ENCODE measurements at regions not wholly inside any gene's neighbourhood (a gene's known extent, or its start where the extent isn't known, plus 50 kb on each side); places are given as distances from the start of the nearest gene placed in this dataset.

DNA sequence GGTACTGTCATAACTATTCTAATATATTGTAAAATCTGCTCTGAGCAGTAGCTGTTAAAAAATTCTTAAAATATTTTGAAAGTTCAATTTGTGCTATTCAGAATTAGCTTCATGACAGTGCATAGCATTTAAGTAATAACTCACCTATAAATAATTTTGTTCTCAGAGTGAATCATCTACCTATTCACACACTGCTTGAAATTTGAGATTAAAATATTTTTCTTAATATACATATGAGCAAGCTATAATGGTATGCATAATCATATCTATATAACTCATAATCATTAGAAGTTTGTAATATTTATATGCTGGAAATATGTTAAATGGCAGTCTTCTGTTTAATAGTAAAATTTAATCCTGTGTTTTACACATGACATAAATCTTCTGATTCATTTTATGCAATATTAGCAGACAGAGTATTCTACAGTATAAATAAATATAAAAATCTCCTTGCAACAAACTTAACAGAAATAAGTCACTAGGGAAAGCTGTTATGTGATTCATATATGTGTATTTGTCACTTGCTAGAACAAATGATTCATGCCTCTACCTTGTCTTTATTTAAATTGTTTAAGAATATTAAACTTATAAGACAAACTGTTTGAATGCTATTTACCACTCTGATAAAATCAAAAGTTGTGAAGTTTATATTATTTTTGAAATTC is 710.8 kb downstream of the PLOD2 start:
- H4K91ac ChIP-seq (ENCODE audit: insufficient read length, low read depth, low read length) = no peak overlapping the region

More for the DNA sequence above, 710.8 kb downstream of the PLOD2 start:
- no peak overlapping the region for H3K56ac ChIP-seq (ENCODE audit: insufficient read length, low read depth, low read length)
- Mint-ChIP-seq H3K27ac (no peak overlapping the region), H3K4me1 (no peaks in the 10 kb centered on the region), H3K36me3 (ENCODE audit: insufficient read depth in 1 of 3, low read depth in 3 of 3) (no peaks in the 10 kb centered on the region), H3K4me3 (no peak overlapping the region), H3K27me3 (ENCODE audit: low read depth) (no peaks in the 10 kb centered on the region), H3K9me3 (no peaks in the 10 kb centered on the region)
- H3K79me2 ChIP-seq (ENCODE audit: insufficient read depth, low read length) = no peaks in the 10 kb centered on the region
- no peak overlapping the region for H3K14ac ChIP-seq (ENCODE audit: insufficient read depth, low read length)
- no peak overlapping the region for H3K4me2 ChIP-seq (ENCODE audit: insufficient read depth, insufficient read length, low read length)
- H2BK20ac ChIP-seq (ENCODE audit: low read depth, low read length, poor library complexity, severe bottlenecking) = no peak overlapping the region
- H3K27ac ChIP-seq (ENCODE audit: insufficient read length, low read depth, low read length) = no peak overlapping the region
- H3K27me3 ChIP-seq (ENCODE audit: insufficient read depth, low read length) = no peaks in the 10 kb centered on the region
- H3K9ac ChIP-seq (ENCODE audit: extremely low read depth, insufficient read length, low read length) = no peak overlapping the region
- H2AK5ac ChIP-seq (ENCODE audit: insufficient read length, low read length) = no peak overlapping the region
- no peak overlapping the region for H3K18ac ChIP-seq (ENCODE audit: insufficient read length, low read depth, low read length)
- H3K23ac ChIP-seq (ENCODE audit: insufficient read length, low read depth, low read length) = no peak overlapping the region
- no peak for DNase-seq
- H3T11ph ChIP-seq (ENCODE audit: low read length) = no peak overlapping the region
- no peak overlapping the region for H2BK15ac ChIP-seq (ENCODE audit: low read depth, low read length)
- H4K20me1 ChIP-seq (ENCODE audit: control insufficient read depth, insufficient read depth, insufficient read length) = no peaks in the 10 kb centered on the region
- no peak overlapping the region for H2BK12ac ChIP-seq (ENCODE audit: insufficient read length, low read depth, low read length)
- no peaks in the 10 kb centered on the region for H3K4me1 ChIP-seq (ENCODE audit: insufficient read depth, low read length)
- H2BK120ac ChIP-seq (ENCODE audit: low read depth, low read length, poor library complexity, severe bottlenecking) = no peak overlapping the region
- H4K8ac ChIP-seq (replicated peaks; ENCODE audit: insufficient read length, low read depth, low read length) = no peak overlapping the region
- H3K23me2 ChIP-seq (ENCODE audit: insufficient read length, low read depth, low read length, poor library complexity, severe bottlenecking) = no peaks in the 10 kb centered on the region
- no peak overlapping the region for H2AFZ ChIP-seq (ENCODE audit: low read length)
- no peaks in the 10 kb centered on the region for H3K9me3 ChIP-seq (ENCODE audit: control insufficient read depth, low read depth, low read length)
- no peak for TF ChIP-seq CTCF (conservative IDR thresholded peaks at IDR 0.05)
- H3K4ac ChIP-seq (ENCODE audit: low read depth, low read length) = no peak overlapping the region
- H2BK5ac ChIP-seq (ENCODE audit: insufficient read length, low read length) = no peak overlapping the region
- H3K79me1 ChIP-seq (ENCODE audit: insufficient read depth, low read depth, low read length, poor library complexity, severe bottlenecking) = no peaks in the 10 kb centered on the region
- no peak overlapping the region for H4K5ac ChIP-seq (ENCODE audit: insufficient read length, low read depth, low read length)

Data from H9 (cell line).